ENCODE measurements at regions not wholly inside any gene's neighbourhood (a gene's known extent, or its start where the extent isn't known, plus 50 kb on each side); places are given as distances from the start of the nearest gene placed in this dataset.
A peak's percentile ranks its signal among the peaks of the same experiment; 100 is the strongest.

- H3K18ac ChIP-seq (ENCODE audit: low read depth in 1 of 2, low read length in 2 of 2): no peak overlapping the region
- H3K23ac ChIP-seq (ENCODE audit: low read length in 2 of 2): no peak overlapping the region
- H3K4me2 ChIP-seq (ENCODE audit: low read length, poor library complexity, severe bottlenecking): no peak overlapping the region
- H4K8ac ChIP-seq (ENCODE audit: low read length): no peak overlapping the region
- peaks cover 11% of the 10 kb centered on the region for H3K4me1 ChIP-seq (ENCODE audit: control insufficient read depth, insufficient read depth, low read depth, low read length)
- H3K9me3 ChIP-seq (ENCODE audit: control insufficient read depth, low read length): no peaks in the 10 kb centered on the region
- peak overlapping the region in 1 of 2 experiments; percentile 45 for H2BK12ac ChIP-seq (ENCODE audit: low read length in 2 of 2)
- no peak overlapping the region for H3K4me3 ChIP-seq (ENCODE audit: insufficient read depth in 1 of 2, low read depth in 1 of 2, low read length in 2 of 2)
- no peaks in the 10 kb centered on the region for H3K36me3 ChIP-seq (ENCODE audit: control insufficient read depth in 1 of 2, insufficient read depth in 2 of 2, low read depth in 1 of 2, low read length in 2 of 2)
- no peak overlapping the region for H2BK120ac ChIP-seq (ENCODE audit: low read depth, low read length)
- no peak overlapping the region for H2BK15ac ChIP-seq (ENCODE audit: low read depth, poor library complexity, severe bottlenecking)
- no peak overlapping the region for H3K14ac ChIP-seq (ENCODE audit: low read length in 2 of 2)
- no peaks in the 10 kb centered on the region for H3K79me1 ChIP-seq (replicated peaks; ENCODE audit: low read length, poor library complexity, severe bottlenecking)
- H2BK5ac ChIP-seq (ENCODE audit: low read depth, low read length, poor library complexity, severe bottlenecking): no peak overlapping the region
- 64% methylated on average over 5 of the region's 5 CpGs for WGBS
- peaks cover 0 to 5% of the 10 kb centered on the region in 2 experiments for H3K27me3 ChIP-seq (ENCODE audit: control insufficient read depth in 1 of 2, insufficient read depth in 1 of 2, low read length in 2 of 2)
- H3K9ac ChIP-seq (ENCODE audit: low read length): no peak overlapping the region
- H2AFZ ChIP-seq (ENCODE audit: low read depth, low read length): no peak overlapping the region
- no peak overlapping the region for H3K27ac ChIP-seq (ENCODE audit: low read length, poor library complexity, severe bottlenecking)
- H2AK5ac ChIP-seq (ENCODE audit: low read length, severe bottlenecking): no peak overlapping the region
- no peak overlapping the region for H3K4ac ChIP-seq (ENCODE audit: low read depth in 1 of 2, low read length in 2 of 2)
- H4K91ac ChIP-seq (ENCODE audit: low read length): no peak overlapping the region
- DNase-seq: no peak
These were observed 229.6 kb upstream of the ID2 start for GRCh38 chr2:8452296-8452695.

DNA sequence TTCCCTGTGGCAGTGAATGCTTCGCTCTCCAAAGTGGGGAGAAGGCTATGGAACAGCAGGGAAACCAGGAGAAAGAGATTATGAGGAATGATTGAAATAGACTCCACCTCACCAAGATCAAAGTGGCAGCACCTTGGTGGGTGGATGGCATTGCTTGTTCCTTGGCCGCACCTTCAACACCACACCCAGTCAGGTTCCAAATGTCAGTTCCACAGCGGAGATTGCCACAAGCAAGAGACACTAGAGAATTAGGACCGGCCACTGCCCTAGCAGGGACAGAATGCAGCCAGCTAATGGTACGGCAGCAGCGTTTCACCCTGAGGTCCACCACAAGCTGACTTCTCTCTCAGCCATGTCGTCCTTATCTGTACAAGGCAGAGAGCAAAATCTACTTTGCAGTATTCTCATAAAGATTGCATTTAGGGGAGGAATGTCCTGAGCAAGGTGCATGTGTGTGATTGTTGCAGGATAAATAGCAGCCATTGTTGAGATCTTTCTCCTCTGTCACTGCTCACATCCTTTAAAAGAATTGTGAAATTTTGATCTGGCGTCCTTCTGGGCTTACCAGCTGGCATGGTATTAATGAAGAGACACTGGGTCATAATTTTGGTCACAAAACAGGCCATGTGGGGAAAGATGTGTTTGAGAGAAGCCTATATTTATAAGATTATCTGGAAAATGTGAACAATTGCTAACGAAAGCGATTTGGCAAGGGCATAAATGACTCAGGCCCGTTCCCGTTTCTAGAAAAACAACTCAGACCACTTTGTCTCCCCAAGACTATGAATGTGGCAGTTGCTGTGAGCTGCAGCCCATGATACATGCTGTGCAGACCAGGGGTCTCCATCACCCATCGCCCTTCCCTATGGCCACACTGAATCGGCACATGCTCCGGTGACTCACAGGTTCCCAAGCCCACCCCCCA, 228.6 kb upstream of the ID2 start:
- no peak overlapping the region for H3K27ac ChIP-seq (ENCODE audit: low read length, poor library complexity, severe bottlenecking)
- no peak overlapping the region for H2BK12ac ChIP-seq (ENCODE audit: low read length in 2 of 2)
- no peaks in the 10 kb centered on the region for H3K36me3 ChIP-seq (ENCODE audit: control insufficient read depth in 1 of 2, insufficient read depth in 2 of 2, low read depth in 1 of 2, low read length in 2 of 2)
- peaks cover 9% of the 10 kb centered on the region for H3K4me1 ChIP-seq (ENCODE audit: control insufficient read depth, insufficient read depth, low read depth, low read length)
- peak overlapping the region in 1 of 2 experiments; percentile 51 for H3K14ac ChIP-seq (ENCODE audit: low read length in 2 of 2)
- H2BK5ac ChIP-seq (ENCODE audit: low read depth, low read length, poor library complexity, severe bottlenecking): no peak overlapping the region
- H3K23ac ChIP-seq (ENCODE audit: low read length in 2 of 2): no peak overlapping the region
- no peak overlapping the region for H3K18ac ChIP-seq (ENCODE audit: low read depth in 1 of 2, low read length in 2 of 2)
- H2AFZ ChIP-seq (ENCODE audit: low read depth, low read length): no peak overlapping the region
- H3K9ac ChIP-seq (ENCODE audit: low read length): no peak overlapping the region
- no peak overlapping the region for H2BK15ac ChIP-seq (ENCODE audit: low read depth, poor library complexity, severe bottlenecking)
- WGBS: 93% methylated on average over 11 of the region's 15 CpGs
- H3K79me1 ChIP-seq (replicated peaks; ENCODE audit: low read length, poor library complexity, severe bottlenecking): no peaks in the 10 kb centered on the region
- no peaks in the 10 kb centered on the region for H3K9me3 ChIP-seq (ENCODE audit: control insufficient read depth, low read length)
- DNase-seq: no peak
- H3K4me3 ChIP-seq (ENCODE audit: insufficient read depth in 1 of 2, low read depth in 1 of 2, low read length in 2 of 2): no peak overlapping the region
- no peak overlapping the region for H3K4ac ChIP-seq (ENCODE audit: low read depth in 1 of 2, low read length in 2 of 2)
- H4K91ac ChIP-seq (ENCODE audit: low read length): no peak overlapping the region
- H2AK5ac ChIP-seq (ENCODE audit: low read length, severe bottlenecking): no peak overlapping the region
- no peak overlapping the region for H3K4me2 ChIP-seq (ENCODE audit: low read length, poor library complexity, severe bottlenecking)
- H3K27me3 ChIP-seq (ENCODE audit: control insufficient read depth in 1 of 2, insufficient read depth in 1 of 2, low read length in 2 of 2): peaks cover 0 to 5% of the 10 kb centered on the region in 2 experiments
- H2BK120ac ChIP-seq (ENCODE audit: low read depth, low read length): no peak overlapping the region
- no peak overlapping the region for H4K8ac ChIP-seq (ENCODE audit: low read length)

DNA sequence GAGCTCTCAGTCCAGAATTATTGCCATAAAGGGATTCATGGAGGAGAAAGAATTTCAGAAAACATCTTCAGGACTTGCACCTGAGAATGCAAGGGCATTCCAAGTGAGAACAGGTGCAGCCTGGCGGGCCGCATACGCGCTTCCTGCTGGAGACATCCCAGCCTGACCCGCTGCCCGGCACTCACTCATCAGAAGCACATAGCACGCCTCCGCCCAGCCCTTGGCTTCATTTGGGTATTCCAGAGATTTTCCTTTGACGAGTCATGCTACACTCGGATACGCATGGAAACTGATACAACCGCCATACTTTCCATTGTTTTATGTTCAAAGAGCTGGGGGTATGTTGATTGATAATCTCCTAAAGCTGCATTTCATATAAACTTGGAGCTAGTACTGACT, 228.0 kb upstream of the ID2 start:
- Histone ChIP-seq H3K18ac (ENCODE audit: low read depth in 1 of 2, low read length in 2 of 2) (no peak overlapping the region), H3K4ac (ENCODE audit: low read depth in 1 of 2, low read length in 2 of 2) (no peak overlapping the region), H3K4me1 (ENCODE audit: control insufficient read depth, insufficient read depth, low read depth, low read length) (peaks cover 11% of the 10 kb centered on the region), H4K91ac (ENCODE audit: low read length) (no peak overlapping the region), H3K27me3 (ENCODE audit: control insufficient read depth in 1 of 2, insufficient read depth in 1 of 2, low read length in 2 of 2) (peaks cover 0 to 5% of the 10 kb centered on the region in 2 experiments), H2AFZ (ENCODE audit: low read depth, low read length) (no peak overlapping the region), H2BK12ac (ENCODE audit: low read length in 2 of 2) (no peak overlapping the region), H2BK15ac (ENCODE audit: low read depth, poor library complexity, severe bottlenecking) (no peak overlapping the region), H2BK5ac (ENCODE audit: low read depth, low read length, poor library complexity, severe bottlenecking) (no peak overlapping the region), H4K8ac (ENCODE audit: low read length) (no peak overlapping the region), H3K79me1 (replicated peaks; ENCODE audit: low read length, poor library complexity, severe bottlenecking) (no peaks in the 10 kb centered on the region), H2BK120ac (ENCODE audit: low read depth, low read length) (no peak overlapping the region), H3K9ac (ENCODE audit: low read length) (no peak overlapping the region), H3K4me2 (ENCODE audit: low read length, poor library complexity, severe bottlenecking) (no peak overlapping the region), H3K4me3 (ENCODE audit: insufficient read depth in 1 of 2, low read depth in 1 of 2, low read length in 2 of 2) (no peak overlapping the region), H3K23ac (ENCODE audit: low read length in 2 of 2) (no peak overlapping the region), H3K14ac (ENCODE audit: low read length in 2 of 2) (no peak overlapping the region), H3K27ac (ENCODE audit: low read length, poor library complexity, severe bottlenecking) (no peak overlapping the region), H3K9me3 (ENCODE audit: control insufficient read depth, low read length) (no peaks in the 10 kb centered on the region), H2AK5ac (ENCODE audit: low read length, severe bottlenecking) (no peak overlapping the region), H3K36me3 (ENCODE audit: control insufficient read depth in 1 of 2, insufficient read depth in 2 of 2, low read depth in 1 of 2, low read length in 2 of 2) (no peaks in the 10 kb centered on the region)
- no peak for DNase-seq
- WGBS: 79% methylated on average over 10 of the region's 12 CpGs

DNA sequence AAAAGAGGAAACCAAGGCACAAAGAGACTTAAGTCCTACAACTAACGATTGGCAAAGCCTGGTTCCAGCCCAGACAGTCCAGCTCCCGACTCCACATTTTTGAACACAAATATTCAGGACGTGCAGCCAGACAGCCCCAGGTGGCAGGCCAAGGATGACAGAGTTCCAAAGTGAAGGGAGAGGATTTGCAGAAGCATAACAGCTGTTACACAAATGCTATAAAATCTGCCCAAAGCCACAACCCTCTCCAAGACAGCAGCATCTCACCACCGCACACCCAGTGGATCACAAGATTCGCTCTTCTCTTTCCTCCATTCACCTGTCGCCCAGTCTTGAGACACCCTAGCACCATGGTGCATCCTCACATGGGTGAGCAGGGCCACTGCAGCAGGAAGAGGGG, 227.1 kb upstream of the ID2 start:
- H3K4ac ChIP-seq (ENCODE audit: low read depth in 1 of 2, low read length in 2 of 2): no peak overlapping the region
- no peaks in the 10 kb centered on the region for H3K79me1 ChIP-seq (replicated peaks; ENCODE audit: low read length, poor library complexity, severe bottlenecking)
- H3K27me3 ChIP-seq (ENCODE audit: control insufficient read depth in 1 of 2, insufficient read depth in 1 of 2, low read length in 2 of 2): peaks cover 0 to 5% of the 10 kb centered on the region in 2 experiments
- H2BK12ac ChIP-seq (ENCODE audit: low read length in 2 of 2): no peak overlapping the region
- no peak overlapping the region for H2AFZ ChIP-seq (ENCODE audit: low read depth, low read length)
- H2BK15ac ChIP-seq (ENCODE audit: low read depth, poor library complexity, severe bottlenecking): no peak overlapping the region
- WGBS: 89% methylated on average over 6 of the region's 6 CpGs
- DNase-seq: no peak
- no peaks in the 10 kb centered on the region for H3K36me3 ChIP-seq (ENCODE audit: control insufficient read depth in 1 of 2, insufficient read depth in 2 of 2, low read depth in 1 of 2, low read length in 2 of 2)
- H3K14ac ChIP-seq (ENCODE audit: low read length in 2 of 2): no peak overlapping the region
- no peak overlapping the region for H3K9ac ChIP-seq (ENCODE audit: low read length)
- H3K4me3 ChIP-seq (ENCODE audit: insufficient read depth in 1 of 2, low read depth in 1 of 2, low read length in 2 of 2): no peak overlapping the region
- no peak overlapping the region for H3K4me2 ChIP-seq (ENCODE audit: low read length, poor library complexity, severe bottlenecking)
- no peak overlapping the region for H3K27ac ChIP-seq (ENCODE audit: low read length, poor library complexity, severe bottlenecking)
- no peak overlapping the region for H2AK5ac ChIP-seq (ENCODE audit: low read length, severe bottlenecking)
- no peaks in the 10 kb centered on the region for H3K9me3 ChIP-seq (ENCODE audit: control insufficient read depth, low read length)
- H3K23ac ChIP-seq (ENCODE audit: low read length in 2 of 2): no peak overlapping the region
- H3K18ac ChIP-seq (ENCODE audit: low read depth in 1 of 2, low read length in 2 of 2): no peak overlapping the region
- H2BK120ac ChIP-seq (ENCODE audit: low read depth, low read length): no peak overlapping the region
- no peak overlapping the region for H2BK5ac ChIP-seq (ENCODE audit: low read depth, low read length, poor library complexity, severe bottlenecking)
- no peak overlapping the region for H4K8ac ChIP-seq (ENCODE audit: low read length)
- H3K4me1 ChIP-seq (ENCODE audit: control insufficient read depth, insufficient read depth, low read depth, low read length): peaks cover 11% of the 10 kb centered on the region
- H4K91ac ChIP-seq (ENCODE audit: low read length): no peak overlapping the region

Data from mesenchymal stem cell (in vitro differentiated cells and primary cell).